ENCODE measurements at regions not wholly inside any gene's neighbourhood (a gene's known extent, or its start where the extent isn't known, plus 50 kb on each side); places are given as distances from the start of the nearest gene placed in this dataset.

- Histone ChIP-seq H4K20me1 (ENCODE audit: control insufficient read depth, insufficient read depth, low read depth, low read length) (no peaks in the 10 kb centered on the region), H3K4me1 (ENCODE audit: control insufficient read depth, low read length) (no peaks in the 10 kb centered on the region), H3K9me2 (replicated peaks; ENCODE audit: control insufficient read depth, low read length) (no peaks in the 10 kb centered on the region), H3F3A (ENCODE audit: control insufficient read depth, insufficient read depth) (no peaks in the 10 kb centered on the region), H3K27me3 (ENCODE audit: control insufficient read depth, low read length) (no peaks in the 10 kb centered on the region), H3K79me2 (ENCODE audit: control insufficient read depth, low read length) (no peaks in the 10 kb centered on the region), H3K27ac (ENCODE audit: low read depth, low read length) (no peak overlapping the region), H3K4me3 (ENCODE audit: low read length) (no peak overlapping the region), H3K36me3 (ENCODE audit: control insufficient read depth, low read length) (no peaks in the 10 kb centered on the region), H3K4me2 (ENCODE audit: low read length) (no peak overlapping the region), H3K9me3 (ENCODE audit: control insufficient read depth, insufficient read depth, low read length) (no peaks in the 10 kb centered on the region)
- TF ChIP-seq, protein P1, sequence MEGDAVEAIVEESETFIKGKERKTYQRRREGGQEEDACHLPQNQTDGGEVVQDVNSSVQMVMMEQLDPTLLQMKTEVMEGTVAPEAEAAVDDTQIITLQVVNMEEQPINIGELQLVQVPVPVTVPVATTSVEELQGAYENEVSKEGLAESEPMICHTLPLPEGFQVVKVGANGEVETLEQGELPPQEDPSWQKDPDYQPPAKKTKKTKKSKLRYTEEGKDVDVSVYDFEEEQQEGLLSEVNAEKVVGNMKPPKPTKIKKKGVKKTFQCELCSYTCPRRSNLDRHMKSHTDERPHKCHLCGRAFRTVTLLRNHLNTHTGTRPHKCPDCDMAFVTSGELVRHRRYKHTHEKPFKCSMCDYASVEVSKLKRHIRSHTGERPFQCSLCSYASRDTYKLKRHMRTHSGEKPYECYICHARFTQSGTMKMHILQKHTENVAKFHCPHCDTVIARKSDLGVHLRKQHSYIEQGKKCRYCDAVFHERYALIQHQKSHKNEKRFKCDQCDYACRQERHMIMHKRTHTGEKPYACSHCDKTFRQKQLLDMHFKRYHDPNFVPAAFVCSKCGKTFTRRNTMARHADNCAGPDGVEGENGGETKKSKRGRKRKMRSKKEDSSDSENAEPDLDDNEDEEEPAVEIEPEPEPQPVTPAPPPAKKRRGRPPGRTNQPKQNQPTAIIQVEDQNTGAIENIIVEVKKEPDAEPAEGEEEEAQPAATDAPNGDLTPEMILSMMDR (IDR thresholded peaks at IDR 0.05; ENCODE audit: low read depth, low read length, poor library complexity, severe bottlenecking), result no peak
- TF ChIP-seq EZH2phosphoT487 (IDR thresholded peaks at IDR 0.05; ENCODE audit: borderline replicate concordance, low read length), result no peak
Observed at GRCh38 chr4:137451172-137451825, 81.0 kb downstream of the PCDH18 start.

DNA sequence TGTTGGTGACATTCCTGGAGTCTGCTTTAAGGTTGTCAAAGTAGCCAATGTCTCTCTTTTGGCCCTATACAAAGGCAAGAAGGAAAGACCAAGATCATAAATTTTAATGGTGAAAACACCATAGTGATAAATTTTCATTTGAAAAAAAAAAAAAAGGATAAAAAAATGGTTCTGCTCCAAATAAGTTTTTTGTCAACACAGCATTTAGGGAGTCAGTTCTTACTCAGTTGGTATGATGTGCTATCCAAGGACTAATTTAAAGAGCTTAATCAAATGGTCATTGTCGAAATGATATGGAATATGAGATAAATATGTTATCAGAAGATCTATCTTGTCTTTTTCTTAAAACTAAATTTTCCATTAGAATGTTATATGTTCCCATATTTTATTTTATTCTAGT, 83.9 kb downstream of the PCDH18 start:
- Histone ChIP-seq H3K79me2 (ENCODE audit: control insufficient read depth, low read length) (no peaks in the 10 kb centered on the region), H3K36me3 (ENCODE audit: control insufficient read depth, low read length) (no peaks in the 10 kb centered on the region), H4K20me1 (ENCODE audit: control insufficient read depth, insufficient read depth, low read depth, low read length) (no peaks in the 10 kb centered on the region), H3K4me1 (ENCODE audit: control insufficient read depth, low read length) (no peaks in the 10 kb centered on the region), H3F3A (ENCODE audit: control insufficient read depth, insufficient read depth) (no peaks in the 10 kb centered on the region), H3K9me2 (replicated peaks; ENCODE audit: control insufficient read depth, low read length) (no peaks in the 10 kb centered on the region), H3K27ac (ENCODE audit: low read depth, low read length) (no peak overlapping the region), H3K9me3 (ENCODE audit: control insufficient read depth, insufficient read depth, low read length) (no peaks in the 10 kb centered on the region), H3K4me2 (ENCODE audit: low read length) (no peak overlapping the region), H3K27me3 (ENCODE audit: control insufficient read depth, low read length) (no peaks in the 10 kb centered on the region), H3K4me3 (ENCODE audit: low read length) (no peak overlapping the region)
- TF ChIP-seq EZH2phosphoT487 (IDR thresholded peaks at IDR 0.05; ENCODE audit: borderline replicate concordance, low read length), result no peak
- TF ChIP-seq, protein P1 (IDR thresholded peaks at IDR 0.05; ENCODE audit: low read depth, low read length, poor library complexity, severe bottlenecking), result no peak

DNA sequence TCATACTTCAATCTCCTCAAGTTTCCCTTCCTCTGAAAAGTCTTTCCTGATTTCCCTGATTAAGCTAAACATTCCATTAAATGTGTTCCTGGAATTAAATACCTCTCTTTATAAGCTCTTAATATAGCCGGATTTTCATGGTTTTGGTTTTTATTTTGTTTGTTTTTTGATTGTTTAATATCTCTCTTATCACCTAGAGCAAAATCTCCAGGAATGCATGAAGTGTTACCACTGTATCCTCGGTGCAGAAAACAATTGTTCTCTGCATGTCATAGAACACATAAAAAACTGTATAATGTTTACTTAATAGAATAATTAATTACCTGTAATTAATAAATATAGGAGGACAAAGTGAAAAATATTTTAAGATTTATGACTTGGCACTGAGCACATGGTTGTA, 86.2 kb downstream of the PCDH18 start:
- TF ChIP-seq, protein P1 (IDR thresholded peaks at IDR 0.05; ENCODE audit: low read depth, low read length, poor library complexity, severe bottlenecking), result no peak
- no peak for TF ChIP-seq EZH2phosphoT487 (IDR thresholded peaks at IDR 0.05; ENCODE audit: borderline replicate concordance, low read length)
- Histone ChIP-seq H3K4me3 (ENCODE audit: low read length) (no peak overlapping the region), H3K27ac (ENCODE audit: low read depth, low read length) (no peak overlapping the region), H3K9me3 (ENCODE audit: control insufficient read depth, insufficient read depth, low read length) (no peaks in the 10 kb centered on the region), H3K9me2 (replicated peaks; ENCODE audit: control insufficient read depth, low read length) (no peaks in the 10 kb centered on the region), H4K20me1 (ENCODE audit: control insufficient read depth, insufficient read depth, low read depth, low read length) (no peaks in the 10 kb centered on the region), H3K79me2 (ENCODE audit: control insufficient read depth, low read length) (no peaks in the 10 kb centered on the region), H3K4me1 (ENCODE audit: control insufficient read depth, low read length) (no peaks in the 10 kb centered on the region), H3K36me3 (ENCODE audit: control insufficient read depth, low read length) (no peaks in the 10 kb centered on the region), H3K27me3 (ENCODE audit: control insufficient read depth, low read length) (no peaks in the 10 kb centered on the region), H3K4me2 (ENCODE audit: low read length) (no peak overlapping the region), H3F3A (ENCODE audit: control insufficient read depth, insufficient read depth) (no peaks in the 10 kb centered on the region)
